AG09309 (cell line): ENCODE measurements at regions not wholly inside any gene's neighbourhood (a gene's known extent, or its start where the extent isn't known, plus 50 kb on each side); places are given as distances from the start of the nearest gene placed in this dataset.

Experiments used
- DNase-seq: peaks from one replicate; pipeline ENCODE4 v3.0.0-alpha.2; 2010; ENCODE audit warnings: low read depth
- H3K4me3 ChIP-seq: 2 replicates; pipeline ENCODE4 v1.5.1; 2011; ENCODE audit warnings: mild to moderate bottlenecking, low read depth, low read length, moderate library complexity; ENCODE audit not compliant: control insufficient read depth
- CTCF ChIP-seq: IDR thresholded peaks from 2 replicates; pipeline ENCODE4 v1.5.1; 2011; ENCODE audit warnings: mild to moderate bottlenecking, low read depth, low read length, inconsistent platforms; ENCODE audit not compliant: insufficient read depth, control insufficient read depth; ENCODE audit errors: missing control alignments

- no peak for TF ChIP-seq CTCF
Observed at GRCh38 chr16:35753559-35754390, 2294.4 kb downstream of the TP53TG3F start.

GRCh38 chr16:35754391-35755369, 2295.3 kb downstream of the TP53TG3F start:
- TF ChIP-seq CTCF, result no peak
- no peak overlapping the region for H3K4me3 ChIP-seq

More at GRCh38 chr16:35753559-35754390, 2294.4 kb downstream of the TP53TG3F start:
- no peak for DNase-seq
- no peak overlapping the region for H3K4me3 ChIP-seq

GRCh38 chr16:35788381-35788780, 2329.0 kb downstream of the TP53TG3F start:
- DNase-seq, result no peak
- no peak overlapping the region for H3K4me3 ChIP-seq
- TF ChIP-seq CTCF, result no peak

More at GRCh38 chr16:35754391-35755369, 2295.3 kb downstream of the TP53TG3F start:
- DNase-seq, result no peak

GRCh38 chr16:35792516-35793285, 2333.3 kb downstream of the TP53TG3F start:
- TF ChIP-seq CTCF, result no peak
- H3K4me3 ChIP-seq, result no peak overlapping the region
- no peak for DNase-seq

- no peak overlapping the region for H3K4me3 ChIP-seq
- no peak for TF ChIP-seq CTCF
- no peak for DNase-seq
Observed at GRCh38 chr16:35793601-35794000, 2334.2 kb downstream of the TP53TG3F start.

GRCh38 chr16:35794896-35795295, 2335.5 kb downstream of the TP53TG3F start:
- TF ChIP-seq CTCF, result no peak
- no peak for DNase-seq
- H3K4me3 ChIP-seq, result no peak overlapping the region
